HEK293 (cell line): ENCODE measurements at regions not wholly inside any gene's neighbourhood (a gene's known extent, or its start where the extent isn't known, plus 50 kb on each side); places are given as distances from the start of the nearest gene placed in this dataset.
A peak's percentile ranks its signal among the peaks of the same experiment; 100 is the strongest.

ENCODE experiments used
- CTCF ChIA-PET: fragments of 350-600 bp; formaldehyde crosslinking; extraction: SDS; loops from one replicate; lab custom pipeline; 2021; ENCODE audit warnings: antibody characterized with exemption; lab: Yijun Ruan, JAX
- POLR2A ChIA-PET: fragments of 300-600 bp; formaldehyde crosslinking; extraction: SDS; loops from one replicate; lab custom pipeline; 2020; ENCODE audit warnings: antibody characterized with exemption, inconsistent platforms; lab: Yijun Ruan, JAX
- H3K27ac ChIP-seq: fragments of 200-500 bp; sonication (Bioruptor generic); 2 replicates; pipeline ENCODE4 v1.5.1; 2014; ENCODE audit warnings: low read depth, low read length, control low read depth, inconsistent platforms; ENCODE audit errors: extremely low read depth
- H3K36me3 ChIP-seq, 2 experiments: fragments of 200-500 bp in 1 of 2; sonication (Bioruptor generic) in 1 of 2; 1 replicate in 1 of 2; 2 replicates in 1 of 2; pipeline ENCODE4 v1.5.1; 2014 to 2017; ENCODE audit warnings: inconsistent platforms in 2 of 2, low read length in 2 of 2; ENCODE audit not compliant: control insufficient read depth in 2 of 2, insufficient read depth in 1 of 2
- H3K4me1 ChIP-seq: fragments of 200-500 bp; sonication (Bioruptor generic); 2 replicates; pipeline ENCODE4 v1.5.1; 2014; ENCODE audit warnings: mild to moderate bottlenecking, low read length, inconsistent platforms; ENCODE audit not compliant: control insufficient read depth, insufficient read depth
- H3K4me3 ChIP-seq: 2 replicates; pipeline ENCODE4 v1.5.1; 2011; ENCODE audit warnings: low read depth, mild to moderate bottlenecking, control low read depth, low read length, moderate library complexity
- H3K9me3 ChIP-seq: fragments of 200-500 bp; sonication (Bioruptor generic); 2 replicates; pipeline ENCODE4 v1.5.1; 2014; ENCODE audit warnings: low read depth, low read length, inconsistent platforms; ENCODE audit not compliant: control insufficient read depth, insufficient read depth
- ATF2 ChIP-seq: fragments of 450-650 bp; formaldehyde crosslinking; IDR thresholded peaks from 2 replicates; pipeline ENCODE4 v1.5.1; 2016; ENCODE audit warnings: missing biosample characterization, missing genetic modification characterization, low read depth
- GFI1B ChIP-seq: fragments of 450-650 bp; formaldehyde crosslinking; IDR thresholded peaks from 2 replicates; pipeline ENCODE4 v1.5.1; 2016; ENCODE audit warnings: missing biosample characterization, missing genetic modification characterization
- HIC1 ChIP-seq: fragments of 450-650 bp; formaldehyde crosslinking; IDR thresholded peaks from 2 replicates; pipeline ENCODE4 v1.5.1; 2016; ENCODE audit warnings: missing biosample characterization, missing genetic modification characterization
- INSM2 ChIP-seq: fragments of 450-650 bp; formaldehyde crosslinking; IDR thresholded peaks from 2 replicates; pipeline ENCODE4 v1.5.1; 2016; ENCODE audit warnings: missing biosample characterization, missing genetic modification characterization
- OVOL3 ChIP-seq: fragments of 450-650 bp; formaldehyde crosslinking; IDR thresholded peaks from 2 replicates; pipeline ENCODE4 v1.5.1; 2016; ENCODE audit warnings: missing biosample characterization, missing genetic modification characterization
- PBX3 ChIP-seq: sonication (generic); formaldehyde crosslinking; IDR thresholded peaks from 2 replicates; pipeline ENCODE4 v1.8.1; 2022; ENCODE audit warnings: mild to moderate bottlenecking, moderate library complexity, missing genetic modification reagents
- SCRT1 ChIP-seq: fragments of 450-650 bp; formaldehyde crosslinking; IDR thresholded peaks from 2 replicates; pipeline ENCODE4 v1.5.1; 2016; ENCODE audit warnings: missing biosample characterization, missing genetic modification characterization, borderline replicate concordance
- SETDB1 ChIP-seq: IDR thresholded peaks from one replicate; pipeline ENCODE4 v1.6.1; 2017; ENCODE audit warnings: mild to moderate bottlenecking, low read length, moderate library complexity, mixed read lengths; ENCODE audit not compliant: insufficient read length
- SP2 ChIP-seq: fragments of 450-650 bp; formaldehyde crosslinking; IDR thresholded peaks from 2 replicates; pipeline ENCODE4 v1.5.1; 2016; ENCODE audit warnings: missing biosample characterization, missing genetic modification characterization
- SP3 ChIP-seq: fragments of 450-650 bp; formaldehyde crosslinking; IDR thresholded peaks from 2 replicates; pipeline ENCODE4 v1.5.1; 2016; ENCODE audit warnings: missing biosample characterization, missing genetic modification characterization
- ZIC2 ChIP-seq: fragments of 450-650 bp; formaldehyde crosslinking; IDR thresholded peaks from 2 replicates; pipeline ENCODE4 v1.5.1; 2016; ENCODE audit warnings: missing biosample characterization, missing genetic modification characterization
- ZNF133 ChIP-seq: fragments of 450-650 bp; formaldehyde crosslinking; IDR thresholded peaks from 2 replicates; pipeline ENCODE4 v1.5.1; 2016; ENCODE audit warnings: missing biosample characterization, missing genetic modification characterization
- ZNF169 ChIP-seq: fragments of 450-650 bp; formaldehyde crosslinking; IDR thresholded peaks from 2 replicates; pipeline ENCODE4 v1.5.1; 2016; ENCODE audit warnings: missing biosample characterization, missing genetic modification characterization
- ZNF2 ChIP-seq: fragments of 450-650 bp; formaldehyde crosslinking; IDR thresholded peaks from 2 replicates; pipeline ENCODE4 v1.5.1; 2016; ENCODE audit warnings: missing biosample characterization, missing genetic modification characterization
- ZNF324 ChIP-seq: fragments of 450-650 bp; formaldehyde crosslinking; IDR thresholded peaks from 2 replicates; pipeline ENCODE4 v1.5.1; 2016; ENCODE audit warnings: missing biosample characterization, missing genetic modification characterization
- ZNF433 ChIP-seq: fragments of 450-650 bp; formaldehyde crosslinking; IDR thresholded peaks from 2 replicates; pipeline ENCODE4 v1.5.1; 2016; ENCODE audit warnings: missing biosample characterization, missing genetic modification characterization, low read depth
- ZNF473 ChIP-seq: fragments of 450-650 bp; formaldehyde crosslinking; IDR thresholded peaks from 2 replicates; pipeline ENCODE4 v1.5.1; 2017; ENCODE audit warnings: missing biosample characterization, missing genetic modification characterization
- ZNF514 ChIP-seq: fragments of 450-650 bp; formaldehyde crosslinking; IDR thresholded peaks from 2 replicates; pipeline ENCODE4 v1.5.1; 2016; ENCODE audit warnings: missing biosample characterization, missing genetic modification characterization
- ZNF521 ChIP-seq: fragments of 450-650 bp; formaldehyde crosslinking; IDR thresholded peaks from 2 replicates; pipeline ENCODE4 v1.5.1; 2017; ENCODE audit warnings: missing biosample characterization, mild to moderate bottlenecking, missing genetic modification characterization
- ZNF558 ChIP-seq: fragments of 450-650 bp; formaldehyde crosslinking; IDR thresholded peaks from 2 replicates; pipeline ENCODE4 v1.5.1; 2016; ENCODE audit warnings: missing biosample characterization, missing genetic modification characterization
- ZNF585B ChIP-seq: fragments of 450-650 bp; formaldehyde crosslinking; IDR thresholded peaks from 2 replicates; pipeline ENCODE4 v1.5.1; 2016; ENCODE audit warnings: missing biosample characterization, missing genetic modification characterization
- ZNF677 ChIP-seq: fragments of 450-650 bp; IDR thresholded peaks from 2 replicates; pipeline ENCODE4 v1.5.0; 2018; ENCODE audit warnings: missing biosample characterization, mild to moderate bottlenecking, missing genetic modification characterization, moderate library complexity
- ZNF701 ChIP-seq: fragments of 450-650 bp; formaldehyde crosslinking; IDR thresholded peaks from 2 replicates; pipeline ENCODE4 v1.5.1; 2016; ENCODE audit warnings: missing biosample characterization, missing genetic modification characterization
- ZNF791 ChIP-seq: fragments of 450-650 bp; formaldehyde crosslinking; IDR thresholded peaks from 2 replicates; pipeline ENCODE4 v1.5.1; 2016; ENCODE audit warnings: missing biosample characterization, missing genetic modification characterization

- ChIA-PET POLR2A (no interaction called here), CTCF (interaction anchor here (1.1 kb wide), 1 partner anchor 19 kb away, joined by 3 read pairs; no protein-coding TSS in a partner anchor)
- Histone ChIP-seq H3K4me1 (0 out of 2 replicates have a peak, but pooled peaks cover 2% of the 10 kb centered on the region), H3K4me3 (no peak overlapping the region), H3K36me3 (no peaks in the 10 kb centered on the region), H3K9me3 (no peaks in the 10 kb centered on the region), H3K27ac (no peak overlapping the region)
- TF ChIP-seq ZNF169 (tag by site-specific recombination): no peak
- TF ChIP-seq ZNF324 (tag by site-specific recombination): no peak
- TF ChIP-seq INSM2: no peak
- no peak for TF ChIP-seq ZNF521 (tag by site-specific recombination)
- no peak for TF ChIP-seq ZNF433
- TF ChIP-seq ZNF701 (tag by site-specific recombination): no peak
- no peak for TF ChIP-seq SCRT1 (tag by site-specific recombination)
- TF ChIP-seq ZNF2 (tag by site-specific recombination): no peak
Observed at GRCh38 chr20:52015155-52015554, 176.4 kb downstream of the ZFP64 start.

- H3K27ac ChIP-seq: no peak overlapping the region
- H3K9me3 ChIP-seq: no peaks in the 10 kb centered on the region
- TF ChIP-seq OVOL3 (tag by site-specific recombination) (no peak), ZNF585B (tag by site-specific recombination) (no peak), SP2 (tag by site-specific recombination) (no peak), ZIC2 (tag by site-specific recombination) (no peak), ZNF791 (tag by site-specific recombination) (no peak), ATF2 (no peak), ZNF133 (tag by site-specific recombination) (no peak), PBX3 (no peak), ZNF514 (tag by site-specific recombination) (no peak), ZNF701 (tag by site-specific recombination) (no peak), GFI1B (tag by site-specific recombination) (no peak)
- POLR2A ChIA-PET: no interaction called here
- 0 out of 2 replicates have a peak, but pooled peaks cover 2% of the 10 kb centered on the region for H3K4me1 ChIP-seq
- H3K4me3 ChIP-seq: no peak overlapping the region
- no peaks in the 10 kb centered on the region for H3K36me3 ChIP-seq
- CTCF ChIA-PET: interaction anchor here (0.6 kb wide), 1 partner anchor 578 kb away, joined by 3 read pairs; no protein-coding TSS in a partner anchor
Observed at GRCh38 chr20:52012079-52012478, 179.5 kb downstream of the ZFP64 start.

GRCh38 chr20:52011093-52011492, 180.5 kb downstream of the ZFP64 start:
- ChIA-PET CTCF (interaction anchor here (0.6 kb wide), 1 partner anchor 384 kb away, joined by 4 read pairs; no protein-coding TSS in a partner anchor), POLR2A (no interaction called here)
- Histone ChIP-seq H3K4me3 (no peak overlapping the region), H3K36me3 (no peaks in the 10 kb centered on the region), H3K9me3 (no peaks in the 10 kb centered on the region), H3K4me1 (no peaks in the 10 kb centered on the region), H3K27ac (no peak overlapping the region)
- TF ChIP-seq ZIC2 (tag by site-specific recombination): no peak
- TF ChIP-seq ZNF133 (tag by site-specific recombination): no peak
- TF ChIP-seq SETDB1: peak; percentile 83
- TF ChIP-seq ZNF677 (tag by site-specific recombination): peak; percentile 41; the same call in 1 of the 2 replicates
- TF ChIP-seq ZNF558 (tag by site-specific recombination): no peak
- no peak for TF ChIP-seq SP3 (tag by site-specific recombination)
- no peak for TF ChIP-seq HIC1
- no peak for TF ChIP-seq ZNF473 (tag by site-specific recombination)
